ENCODE measurements at regions not wholly inside any gene's neighbourhood (a gene's known extent, or its start where the extent isn't known, plus 50 kb on each side); places are given as distances from the start of the nearest gene placed in this dataset.

DNA sequence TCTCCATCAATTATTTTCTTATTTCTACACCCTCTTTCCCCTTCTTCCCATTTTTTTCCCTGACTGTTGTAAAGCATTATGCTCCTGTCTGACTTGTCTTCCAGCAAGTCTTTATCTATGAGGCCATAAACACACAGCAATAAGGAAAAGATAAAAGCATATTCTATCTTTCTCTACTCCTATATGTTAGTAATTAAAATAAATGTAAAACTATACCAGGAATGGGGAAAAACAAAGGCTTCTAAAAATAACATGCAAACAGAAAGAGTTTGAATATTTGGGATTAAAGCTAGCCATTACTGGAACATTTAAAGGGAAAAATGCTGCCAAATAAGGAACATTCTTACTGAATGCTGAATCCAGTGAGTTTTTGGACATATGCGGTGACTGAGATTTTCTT, 471.7 kb upstream of the HS3ST1 start:
- Histone ChIP-seq H3K79me2 (replicated peaks; ENCODE audit: insufficient read depth, low read length) (no peaks in the 10 kb centered on the region), H3K9me2 (ENCODE audit: insufficient read depth, low read length) (no peaks in the 10 kb centered on the region), H4K20me1 (ENCODE audit: insufficient read depth) (no peaks in the 10 kb centered on the region), H3F3A (ENCODE audit: insufficient read depth, low read length, poor library complexity, severe bottlenecking) (no peaks in the 10 kb centered on the region), H3K4me3 (ENCODE audit: low read length) (no peak overlapping the region), H3K27me3 (ENCODE audit: insufficient read depth, low read depth, low read length) (no peaks in the 10 kb centered on the region), H3K9ac (ENCODE audit: low read length) (no peak overlapping the region), H3K27ac (ENCODE audit: low read length) (no peak overlapping the region), H3K36me3 (ENCODE audit: insufficient read depth, low read length) (no peaks in the 10 kb centered on the region), H3K4me2 (ENCODE audit: low read length) (no peak overlapping the region), H3K9me3 (ENCODE audit: low read length) (no peaks in the 10 kb centered on the region), H2AFZ (ENCODE audit: low read depth, low read length) (no peak overlapping the region)
- TF ChIP-seq EP300 (conservative IDR thresholded peaks at IDR 0.05; ENCODE audit: poor library complexity, severe bottlenecking) = no peak
- TF ChIP-seq POLR2AphosphoS5 (IDR thresholded peaks at IDR 0.05) = no peak

DNA sequence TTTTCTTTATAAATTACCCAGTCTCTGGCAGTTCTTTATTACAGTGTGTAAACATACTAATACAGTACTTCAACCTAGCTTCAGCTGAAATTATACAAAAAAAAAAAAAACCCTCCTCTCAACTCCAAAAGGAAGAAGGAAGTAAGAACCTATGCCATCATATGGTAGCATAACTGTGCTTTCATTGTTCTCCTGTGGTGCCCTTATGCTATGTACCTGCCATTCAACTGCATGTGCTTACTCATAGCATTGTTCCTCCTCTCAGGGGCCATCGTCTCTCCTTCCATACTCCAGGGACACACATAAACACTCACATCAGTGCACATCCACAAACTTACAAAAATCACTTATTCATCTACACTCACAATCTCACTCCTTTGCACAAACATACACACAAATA, 470.1 kb upstream of the HS3ST1 start:
- Histone ChIP-seq H3K9ac (ENCODE audit: low read length) (no peak overlapping the region), H3K4me3 (ENCODE audit: low read length) (no peak overlapping the region), H4K20me1 (ENCODE audit: insufficient read depth) (no peaks in the 10 kb centered on the region), H3K27ac (ENCODE audit: low read length) (no peak overlapping the region), H3K9me3 (ENCODE audit: low read length) (no peaks in the 10 kb centered on the region), H3K9me2 (ENCODE audit: insufficient read depth, low read length) (no peaks in the 10 kb centered on the region), H3K4me2 (ENCODE audit: low read length) (no peak overlapping the region), H3K27me3 (ENCODE audit: insufficient read depth, low read depth, low read length) (no peaks in the 10 kb centered on the region), H2AFZ (ENCODE audit: low read depth, low read length) (no peak overlapping the region), H3K36me3 (ENCODE audit: insufficient read depth, low read length) (no peaks in the 10 kb centered on the region), H3F3A (ENCODE audit: insufficient read depth, low read length, poor library complexity, severe bottlenecking) (no peaks in the 10 kb centered on the region), H3K79me2 (replicated peaks; ENCODE audit: insufficient read depth, low read length) (no peaks in the 10 kb centered on the region)
- TF ChIP-seq POLR2AphosphoS5 (IDR thresholded peaks at IDR 0.05) = no peak
- TF ChIP-seq, protein P1, sequence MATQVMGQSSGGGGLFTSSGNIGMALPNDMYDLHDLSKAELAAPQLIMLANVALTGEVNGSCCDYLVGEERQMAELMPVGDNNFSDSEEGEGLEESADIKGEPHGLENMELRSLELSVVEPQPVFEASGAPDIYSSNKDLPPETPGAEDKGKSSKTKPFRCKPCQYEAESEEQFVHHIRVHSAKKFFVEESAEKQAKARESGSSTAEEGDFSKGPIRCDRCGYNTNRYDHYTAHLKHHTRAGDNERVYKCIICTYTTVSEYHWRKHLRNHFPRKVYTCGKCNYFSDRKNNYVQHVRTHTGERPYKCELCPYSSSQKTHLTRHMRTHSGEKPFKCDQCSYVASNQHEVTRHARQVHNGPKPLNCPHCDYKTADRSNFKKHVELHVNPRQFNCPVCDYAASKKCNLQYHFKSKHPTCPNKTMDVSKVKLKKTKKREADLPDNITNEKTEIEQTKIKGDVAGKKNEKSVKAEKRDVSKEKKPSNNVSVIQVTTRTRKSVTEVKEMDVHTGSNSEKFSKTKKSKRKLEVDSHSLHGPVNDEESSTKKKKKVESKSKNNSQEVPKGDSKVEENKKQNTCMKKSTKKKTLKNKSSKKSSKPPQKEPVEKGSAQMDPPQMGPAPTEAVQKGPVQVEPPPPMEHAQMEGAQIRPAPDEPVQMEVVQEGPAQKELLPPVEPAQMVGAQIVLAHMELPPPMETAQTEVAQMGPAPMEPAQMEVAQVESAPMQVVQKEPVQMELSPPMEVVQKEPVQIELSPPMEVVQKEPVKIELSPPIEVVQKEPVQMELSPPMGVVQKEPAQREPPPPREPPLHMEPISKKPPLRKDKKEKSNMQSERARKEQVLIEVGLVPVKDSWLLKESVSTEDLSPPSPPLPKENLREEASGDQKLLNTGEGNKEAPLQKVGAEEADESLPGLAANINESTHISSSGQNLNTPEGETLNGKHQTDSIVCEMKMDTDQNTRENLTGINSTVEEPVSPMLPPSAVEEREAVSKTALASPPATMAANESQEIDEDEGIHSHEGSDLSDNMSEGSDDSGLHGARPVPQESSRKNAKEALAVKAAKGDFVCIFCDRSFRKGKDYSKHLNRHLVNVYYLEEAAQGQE (IDR thresholded peaks at IDR 0.05; ENCODE audit: borderline replicate concordance) = no peak
- TF ChIP-seq EP300 (conservative IDR thresholded peaks at IDR 0.05; ENCODE audit: poor library complexity, severe bottlenecking) = no peak
- no peak for TF ChIP-seq MXI1 (conservative IDR thresholded peaks at IDR 0.05; ENCODE audit: poor library complexity, severe bottlenecking)
- TF ChIP-seq TAF1 (IDR thresholded peaks at IDR 0.05; ENCODE audit: low read depth) = no peak
- no peak for TF ChIP-seq SMC3 (conservative IDR thresholded peaks at IDR 0.05; ENCODE audit: poor library complexity)
- TF ChIP-seq EZH2 (IDR thresholded peaks at IDR 0.05; ENCODE audit: borderline replicate concordance, insufficient read depth, low read length, poor library complexity, severe bottlenecking) = no peak
- TF ChIP-seq, protein P2, sequence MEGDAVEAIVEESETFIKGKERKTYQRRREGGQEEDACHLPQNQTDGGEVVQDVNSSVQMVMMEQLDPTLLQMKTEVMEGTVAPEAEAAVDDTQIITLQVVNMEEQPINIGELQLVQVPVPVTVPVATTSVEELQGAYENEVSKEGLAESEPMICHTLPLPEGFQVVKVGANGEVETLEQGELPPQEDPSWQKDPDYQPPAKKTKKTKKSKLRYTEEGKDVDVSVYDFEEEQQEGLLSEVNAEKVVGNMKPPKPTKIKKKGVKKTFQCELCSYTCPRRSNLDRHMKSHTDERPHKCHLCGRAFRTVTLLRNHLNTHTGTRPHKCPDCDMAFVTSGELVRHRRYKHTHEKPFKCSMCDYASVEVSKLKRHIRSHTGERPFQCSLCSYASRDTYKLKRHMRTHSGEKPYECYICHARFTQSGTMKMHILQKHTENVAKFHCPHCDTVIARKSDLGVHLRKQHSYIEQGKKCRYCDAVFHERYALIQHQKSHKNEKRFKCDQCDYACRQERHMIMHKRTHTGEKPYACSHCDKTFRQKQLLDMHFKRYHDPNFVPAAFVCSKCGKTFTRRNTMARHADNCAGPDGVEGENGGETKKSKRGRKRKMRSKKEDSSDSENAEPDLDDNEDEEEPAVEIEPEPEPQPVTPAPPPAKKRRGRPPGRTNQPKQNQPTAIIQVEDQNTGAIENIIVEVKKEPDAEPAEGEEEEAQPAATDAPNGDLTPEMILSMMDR (IDR thresholded peaks at IDR 0.05; ENCODE audit: poor library complexity, severe bottlenecking) = no peak

DNA sequence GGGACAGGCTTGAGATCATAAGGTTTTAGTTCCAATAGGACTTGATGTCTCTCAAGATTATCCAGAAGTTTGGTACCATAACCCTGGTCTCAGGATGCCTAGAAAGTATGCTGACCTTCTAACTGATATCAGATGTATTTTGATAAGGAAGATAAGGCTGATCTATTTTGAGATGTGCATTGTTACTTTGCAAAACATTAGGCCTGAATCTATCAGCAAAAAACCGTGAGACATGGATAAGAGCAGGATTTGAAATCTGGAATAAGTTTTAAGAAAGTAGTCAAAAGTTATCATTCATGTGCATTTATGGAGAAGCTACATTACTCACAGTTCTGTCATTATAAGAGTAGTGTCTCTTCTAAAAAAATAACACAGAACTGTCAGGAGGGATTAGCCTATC, 467.1 kb upstream of the HS3ST1 start:
- Histone ChIP-seq H3F3A (ENCODE audit: insufficient read depth, low read length, poor library complexity, severe bottlenecking) (no peaks in the 10 kb centered on the region), H3K9me3 (ENCODE audit: low read length) (no peaks in the 10 kb centered on the region), H3K9ac (ENCODE audit: low read length) (no peak overlapping the region), H3K27ac (ENCODE audit: low read length) (no peak overlapping the region), H3K79me2 (replicated peaks; ENCODE audit: insufficient read depth, low read length) (no peaks in the 10 kb centered on the region), H3K27me3 (ENCODE audit: insufficient read depth, low read depth, low read length) (no peaks in the 10 kb centered on the region), H4K20me1 (ENCODE audit: insufficient read depth) (no peaks in the 10 kb centered on the region), H3K4me2 (ENCODE audit: low read length) (no peak overlapping the region), H3K36me3 (ENCODE audit: insufficient read depth, low read length) (no peaks in the 10 kb centered on the region), H3K4me3 (ENCODE audit: low read length) (no peak overlapping the region), H2AFZ (ENCODE audit: low read depth, low read length) (no peak overlapping the region), H3K9me2 (ENCODE audit: insufficient read depth, low read length) (no peaks in the 10 kb centered on the region)
- TF ChIP-seq RAD21 (conservative IDR thresholded peaks at IDR 0.05) = no peak
